K562 (cell line): ENCODE measurements at regions not wholly inside any gene's neighbourhood (a gene's known extent, or its start where the extent isn't known, plus 50 kb on each side); places are given as distances from the start of the nearest gene placed in this dataset.

Experiments used
- ATAC-seq: fragments of 200-7000 bp; cut with Tn5 transposase; 3 replicates; pipeline ENCODE4 v1.9.1; 2020; ENCODE audit warnings: moderate library complexity
- BruUV-seq: library from RNA; stranded (reverse); fragments of 400-500 nt; replicated peaks from 2 replicates; lab custom pipeline; 2021; lab: Mats Ljungman, UMichigan
- CTCF ChIA-PET: fragments of 300-600 bp; formaldehyde crosslinking; extraction: SDS; loops from one replicate; lab custom pipeline; 2021; ENCODE audit warnings: low intra/inter-chr PET ratio; lab: Yijun Ruan, JAX
- POLR2A ChIA-PET: fragments of 300-600, 350-650 bp; sonication (Branson Sonifier 250); formaldehyde crosslinking; extraction: SDS; loops from one replicate; lab custom pipeline; 2021; ENCODE audit warnings: antibody characterized with exemption, inconsistent platforms; lab: Yijun Ruan, JAX
- DNase-seq, 4 experiments: peaks; one replicate each; pipeline versions ENCODE4 v3.0.0 to v3.0.0-alpha.2; 2011 to 2018; ENCODE audit warnings: low spot score in 3 of 4, mixed read lengths in 3 of 4; ENCODE audit errors: extremely low read depth in 1 of 4
- FAIRE-seq: peaks from 2 replicates; lab custom pipeline; 2011; peaks lifted over from hg19 to GRCh38; lab: Jason Lieb, UNC
- H2AFZ ChIP-seq: 2 replicates; pipeline ENCODE4 v1.6.0; 2011; ENCODE audit warnings: low read depth, low read length, control low read depth, inconsistent platforms
- H3K27ac ChIP-seq: fragments of 200-600 bp; 3 replicates; pipeline ENCODE4 v1.8.0; 2011; ENCODE audit warnings: low read depth, mild to moderate bottlenecking, control low read depth, inconsistent platforms, low read length, moderate library complexity, mixed read lengths; ENCODE audit errors: extremely low read depth
- H3K27me3 ChIP-seq, 2 experiments: fragments of 300-600 bp in 1 of 2; 2 replicates in 1 of 2; 3 replicates in 1 of 2; pipeline versions ENCODE4 v1.6.0 to v1.8.0; 2011; ENCODE audit warnings: inconsistent platforms in 2 of 2, low read length in 2 of 2, mild to moderate bottlenecking in 1 of 2, mixed read lengths in 1 of 2, moderate library complexity in 1 of 2; ENCODE audit not compliant: control insufficient read depth in 2 of 2, insufficient read depth in 2 of 2
- H3K36me3 ChIP-seq: fragments of 300-600 bp; 3 replicates; pipeline ENCODE4 v1.8.0; 2011; ENCODE audit warnings: mild to moderate bottlenecking, low read length, inconsistent platforms; ENCODE audit not compliant: control insufficient read depth, insufficient read depth
- H3K4me1 ChIP-seq, 2 experiments: fragments of 200-600 bp in 1 of 2; replicated peaks in 1 of 2; 2 replicates in 1 of 2; 3 replicates in 1 of 2; pipeline versions ENCODE4 v1.5.1 to v1.8.0; 2011; ENCODE audit warnings: inconsistent platforms in 2 of 2, low read length in 2 of 2, mild to moderate bottlenecking in 1 of 2, mixed read lengths in 1 of 2, moderate library complexity in 1 of 2; ENCODE audit not compliant: control insufficient read depth in 2 of 2, insufficient read depth in 2 of 2
- H3K4me2 ChIP-seq: 2 replicates; pipeline ENCODE4 v1.6.1; 2011; ENCODE audit warnings: low read length, control low read depth, inconsistent platforms, mixed read lengths; ENCODE audit not compliant: insufficient read depth
- H3K4me3 ChIP-seq: fragments of 200-600 bp; sonication (generic), shearing (Covaris generic); 2 replicates; pipeline ENCODE4 v1.5.1; 2016; ENCODE audit warnings: control low read depth, inconsistent platforms
- H3K79me2 ChIP-seq: fragments of 200-600 bp; 3 replicates; pipeline ENCODE4 v1.8.0; 2011; ENCODE audit warnings: low read length, inconsistent platforms; ENCODE audit not compliant: control insufficient read depth, insufficient read depth
- H3K9ac ChIP-seq, 2 experiments: 2 replicates each; pipeline versions ENCODE4 v1.6.0 to v1.6.1; 2011; ENCODE audit warnings: low read depth in 2 of 2, low read length in 2 of 2, control low read depth in 1 of 2, inconsistent platforms in 1 of 2, mild to moderate bottlenecking in 1 of 2, mixed read lengths in 1 of 2; ENCODE audit not compliant: insufficient read depth in 1 of 2
- H3K9me1 ChIP-seq: one replicate; pipeline ENCODE4 v1.6.0; 2011; ENCODE audit warnings: inconsistent platforms, mild to moderate bottlenecking, low read length, moderate library complexity; ENCODE audit not compliant: control insufficient read depth, insufficient read depth
- H3K9me3 ChIP-seq: replicated peaks from 2 replicates; pipeline ENCODE4 v1.5.1; 2011; ENCODE audit warnings: low read depth, low read length, inconsistent platforms; ENCODE audit not compliant: control insufficient read depth, insufficient read depth
- H4K20me1 ChIP-seq: replicated peaks from 2 replicates; pipeline ENCODE4 v1.6.1; 2011; ENCODE audit warnings: low read length, inconsistent platforms, mixed read lengths; ENCODE audit not compliant: control insufficient read depth, insufficient read depth
- FOSL1 ChIP-seq: fragments of 200-800 bp; sonication (Bioruptor generic); conservative IDR thresholded peaks from 2 replicates; pipeline ENCODE4 v1.6.1; 2016; ENCODE audit warnings: missing genetic modification characterization, missing compliant biosample characterization
- RCOR1 ChIP-seq, 2 experiments: IDR thresholded peaks; 2 replicates each; pipeline ENCODE4 v1.6.1; 2012; ENCODE audit warnings: low read depth in 2 of 2, low read length in 2 of 2, borderline replicate concordance in 1 of 2, improper control_type of control experiment in 1 of 2
- SMAD1 ChIP-seq: fragments of 150-350 bp; IDR thresholded peaks from 2 replicates; pipeline ENCODE4 v1.6.1; 2014; ENCODE audit warnings: low read length, low read depth; ENCODE audit not compliant: partially characterized antibody
- SMARCB1 ChIP-seq: IDR thresholded peaks from 2 replicates; pipeline ENCODE4 v1.6.1; 2011; ENCODE audit warnings: improper control_type of control experiment, low read depth; ENCODE audit not compliant: insufficient read length
- TEAD4 ChIP-seq, 2 experiments: sonication (generic) in 1 of 2; formaldehyde crosslinking in 1 of 2; IDR thresholded peaks; 2 replicates each; pipeline versions ENCODE4 v1.6.1 to v1.8.0; 2012 to 2022; ENCODE audit warnings: borderline replicate concordance in 1 of 2, inconsistent platforms in 1 of 2, low read length in 1 of 2, mild to moderate bottlenecking in 1 of 2, missing genetic modification reagents in 1 of 2
- WGBS: fragments of 100-300 bp; shearing (Covaris generic); methylation state at CpG from one replicate; pipeline ENCODE4 v1.1.6; 2016; ENCODE audit warnings: low coverage, mixed read lengths; ENCODE audit not compliant: insufficient coverage; ENCODE audit errors: missing lambda C conversion rate; 5-methylcytosine and 5-hydroxymethylcytosine counted together
- in situ Hi-C: fragments of 300-500 bp; cut with MboI; formaldehyde crosslinking; loops from 4 replicates; pipeline ENCODE4 v1.15.0; 2018; ENCODE audit warnings: inconsistent platforms, mixed read lengths
- intact Hi-C: fragments of 100-400 bp; cut with micrococcal nuclease; formaldehyde crosslinking; loops from 2 replicates; pipeline ENCODE4 v1.14.2; 2022
- TF ChIP-seq, protein P1 (sequence below): fragments of 250-450 bp; sonication (Bioruptor Pico); IDR thresholded peaks from 2 replicates; pipeline ENCODE4 v1.8.0; 2021; ENCODE audit warnings: mild to moderate bottlenecking, moderate library complexity

DNA sequence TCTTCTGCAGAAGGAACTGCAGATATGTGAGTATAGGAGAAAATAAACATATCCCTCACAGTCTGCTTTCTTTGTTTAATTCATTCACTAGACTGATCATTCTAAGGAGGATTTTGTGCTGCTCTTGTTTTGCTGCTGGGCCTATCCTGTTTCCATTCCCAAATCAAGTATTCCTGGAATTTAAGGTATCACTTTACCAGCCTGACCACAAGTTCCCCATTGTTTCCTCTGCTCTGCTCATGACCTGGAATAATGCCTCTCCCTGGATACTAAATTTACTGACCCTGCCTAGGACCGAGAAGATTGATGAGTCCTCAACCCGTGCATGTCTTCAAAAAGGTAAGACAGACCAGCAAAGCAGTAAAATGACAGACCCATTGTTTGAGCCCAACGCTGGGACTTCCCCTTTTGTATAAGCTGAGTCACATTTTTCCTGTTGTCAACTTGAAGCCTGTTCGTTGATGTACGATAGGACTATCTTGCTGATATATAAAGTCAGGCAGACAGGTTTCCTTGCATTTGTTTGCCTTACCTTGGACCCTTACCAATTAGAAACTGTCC is 85.5 kb upstream of the TET2 start (continued):
- TF ChIP-seq, protein P1, sequence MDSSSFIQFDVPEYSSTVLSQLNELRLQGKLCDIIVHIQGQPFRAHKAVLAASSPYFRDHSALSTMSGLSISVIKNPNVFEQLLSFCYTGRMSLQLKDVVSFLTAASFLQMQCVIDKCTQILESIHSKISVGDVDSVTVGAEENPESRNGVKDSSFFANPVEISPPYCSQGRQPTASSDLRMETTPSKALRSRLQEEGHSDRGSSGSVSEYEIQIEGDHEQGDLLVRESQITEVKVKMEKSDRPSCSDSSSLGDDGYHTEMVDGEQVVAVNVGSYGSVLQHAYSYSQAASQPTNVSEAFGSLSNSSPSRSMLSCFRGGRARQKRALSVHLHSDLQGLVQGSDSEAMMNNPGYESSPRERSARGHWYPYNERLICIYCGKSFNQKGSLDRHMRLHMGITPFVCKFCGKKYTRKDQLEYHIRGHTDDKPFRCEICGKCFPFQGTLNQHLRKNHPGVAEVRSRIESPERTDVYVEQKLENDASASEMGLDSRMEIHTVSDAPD (CRISPR knock-in tag): no peak
- TF ChIP-seq SMARCB1: no peak
- TF ChIP-seq TEAD4 (IDR thresholded peaks at IDR 0.05; ENCODE audit: low read length): peak; percentile 22; the same call in 1 of the 2 replicates
- TF ChIP-seq TEAD4 (CRISPR knock-in tag; IDR thresholded peaks at IDR 0.05; ENCODE audit: borderline replicate concordance): no peak

DNA sequence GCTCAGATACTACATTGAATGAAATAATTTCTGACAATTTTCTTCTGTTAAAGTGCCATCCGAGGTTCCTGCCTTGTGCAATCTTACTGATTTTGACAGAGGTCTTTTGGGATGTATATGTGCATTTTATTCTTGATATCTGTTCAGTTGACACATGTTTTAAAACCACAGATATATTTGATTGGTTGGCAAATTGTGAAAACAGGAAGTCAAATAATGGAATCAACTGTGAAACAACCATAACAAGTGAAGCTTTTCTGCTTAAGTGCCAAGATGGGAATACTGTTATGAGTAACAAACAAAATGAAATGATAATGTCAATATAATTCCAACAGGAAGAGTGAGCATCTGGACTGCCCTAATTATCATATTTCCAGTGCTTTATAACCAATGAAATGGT is 84.9 kb upstream of the TET2 start:
- DNase-seq (no peak), FAIRE-seq (no peak)
- no peak overlapping the region for H3K4me3 ChIP-seq

More for the DNA sequence above, 84.9 kb upstream of the TET2 start:
- no peak for ATAC-seq
- Histone ChIP-seq H3K79me2 (no peaks in the 10 kb centered on the region), H3K27me3 (no peaks in the 10 kb centered on the region), H3K4me1 (peaks cover 0 to 4% of the 10 kb centered on the region in 2 experiments; a peak in 1 of 5 replicates), H3K9me3 (no peaks in the 10 kb centered on the region), H3K9me1 (no peaks in the 10 kb centered on the region), H3K4me2 (no peak overlapping the region), H3K27ac (no peak overlapping the region), H4K20me1 (no peaks in the 10 kb centered on the region), H2AFZ (no peak overlapping the region), H3K9ac (no peak overlapping the region), H3K36me3 (no peaks in the 10 kb centered on the region)
- 0% methylated on average over 1 of the region's 1 CpG for WGBS
- TF ChIP-seq SMAD1 (no peak), FOSL1 (0 out of 2 replicates have a peak, but pooled peaks have one; percentile 2), RCOR1 (IDR thresholded peaks at IDR 0.05; ENCODE audit: borderline replicate concordance in 1 of 2, low read depth in 2 of 2, low read length in 2 of 2) (no peak)
- in situ Hi-C loops (no loop called here), intact Hi-C loops (no loop called here)
- no TSS peak for BruUV-seq
- ChIA-PET POLR2A (interaction anchor here (0.6 kb wide), 1 partner anchor 46 kb away, joined by 4 read pairs; no protein-coding TSS in a partner anchor), CTCF (no interaction called here)
